ENCODE measurements at regions not wholly inside any gene's neighbourhood (a gene's known extent, or its start where the extent isn't known, plus 50 kb on each side); places are given as distances from the start of the nearest gene placed in this dataset.

GRCh38 chr3:178440043-178440442, 96.2 kb upstream of the KCNMB2 start:
- H3K27me3 ChIP-seq: no peaks in the 10 kb centered on the region
- H3K36me3 ChIP-seq (replicated peaks in 1 of 2): no peaks in the 10 kb centered on the region
- intact Hi-C loops (cut with DNase I): loop anchor here in 1 of 2 donors (10.0 kb wide), 1 partner anchor 525 kb away; no protein-coding TSS in a partner anchor
- DNase-seq: no peak
- H3K9me3 ChIP-seq (replicated peaks in 1 of 3): no peaks in the 10 kb centered on the region
- TF ChIP-seq POLR2A (IDR thresholded peaks at IDR 0.05): no peak
- no peak for TF ChIP-seq CTCF (IDR thresholded peaks at IDR 0.05)
- no peaks in the 10 kb centered on the region for H3K4me1 ChIP-seq (replicated peaks in 1 of 2)
- no peak overlapping the region for H3K27ac ChIP-seq
- 79 to 88% (median 83%) methylated on average over 4 of the region's 4 CpGs for WGBS, 4 donors
- H3K4me3 ChIP-seq: no peak overlapping the region

- TF ChIP-seq POLR2A (IDR thresholded peaks at IDR 0.05): no peak
- TF ChIP-seq CTCF (IDR thresholded peaks at IDR 0.05): peak in 1 of 6 experiments; percentile 20
- Histone ChIP-seq H3K36me3 (replicated peaks in 1 of 2) (no peaks in the 10 kb centered on the region), H3K4me1 (replicated peaks in 1 of 2) (no peaks in the 10 kb centered on the region), H3K27me3 (no peaks in the 10 kb centered on the region), H3K27ac (no peak overlapping the region), H3K9me3 (replicated peaks in 1 of 3) (no peaks in the 10 kb centered on the region), H3K4me3 (no peak overlapping the region)
- intact Hi-C loops (cut with DNase I): loop anchor here in 1 of 2 donors (10.0 kb wide), 1 partner anchor 521 kb away; no protein-coding TSS in a partner anchor
- no peak for DNase-seq
- 64 to 71% (median 66%) methylated on average over 2 of the region's 2 CpGs for WGBS, 4 donors
Measured at GRCh38 chr3:178443634-178444033, 92.6 kb upstream of the KCNMB2 start.

- no peak for TF ChIP-seq CTCF (IDR thresholded peaks at IDR 0.05)
- TF ChIP-seq POLR2A (IDR thresholded peaks at IDR 0.05): no peak
- WGBS, 4 donors: 71 to 88% (median 79%) methylated on average over 4 of the region's 4 CpGs
Measured at GRCh38 chr3:178445139-178445538, 91.1 kb upstream of the KCNMB2 start.

GRCh38 chr3:178446059-178446458, 90.2 kb upstream of the KCNMB2 start:
- no peaks in the 10 kb centered on the region for H3K4me1 ChIP-seq (replicated peaks in 1 of 2)
- no peak for DNase-seq
- WGBS, 4 donors: 57 to 83% (median 68%) methylated on average over 1 of the region's 1 CpG
- H3K36me3 ChIP-seq (replicated peaks in 1 of 2): no peaks in the 10 kb centered on the region
- no peak overlapping the region for H3K4me3 ChIP-seq
- no peak overlapping the region for H3K27ac ChIP-seq
- TF ChIP-seq CTCF (IDR thresholded peaks at IDR 0.05): no peak
- TF ChIP-seq POLR2A (IDR thresholded peaks at IDR 0.05): no peak
- intact Hi-C loops (cut with DNase I): loop anchor here in 1 of 2 donors (10.0 kb wide), 1 partner anchor 519 kb away; no protein-coding TSS in a partner anchor
- H3K9me3 ChIP-seq (replicated peaks in 1 of 3): no peaks in the 10 kb centered on the region
- H3K27me3 ChIP-seq: no peaks in the 10 kb centered on the region

More at GRCh38 chr3:178445139-178445538, 91.1 kb upstream of the KCNMB2 start:
- H3K9me3 ChIP-seq (replicated peaks in 1 of 3): no peaks in the 10 kb centered on the region
- H3K4me3 ChIP-seq: no peak overlapping the region
- no peaks in the 10 kb centered on the region for H3K36me3 ChIP-seq (replicated peaks in 1 of 2)
- intact Hi-C loops (cut with DNase I): loop anchor here in 1 of 2 donors (10.0 kb wide), 1 partner anchor 520 kb away; no protein-coding TSS in a partner anchor
- no peak for DNase-seq
- H3K27me3 ChIP-seq: no peaks in the 10 kb centered on the region
- H3K4me1 ChIP-seq (replicated peaks in 1 of 2): no peaks in the 10 kb centered on the region
- no peak overlapping the region for H3K27ac ChIP-seq

Measured in adrenal gland (tissue), 9 donors.